Frontal cortex (tissue), 3 donors: ENCODE measurements at regions not wholly inside any gene's neighbourhood (a gene's known extent, or its start where the extent isn't known, plus 50 kb on each side); places are given as distances from the start of the nearest gene placed in this dataset.

Experiments
- DNase-seq, 2 donors: peaks; one replicate each; pipeline ENCODE4 v3.0.0; 2012; ENCODE audit warnings: low spot score in 2 of 2
- FAIRE-seq: peaks from 2 replicates; lab custom pipeline; 2012; peaks lifted over from hg19 to GRCh38; lab: Jason Lieb, UNC
- donor health status: control.
- donor health status: control.
- donor health status: control.

DNA sequence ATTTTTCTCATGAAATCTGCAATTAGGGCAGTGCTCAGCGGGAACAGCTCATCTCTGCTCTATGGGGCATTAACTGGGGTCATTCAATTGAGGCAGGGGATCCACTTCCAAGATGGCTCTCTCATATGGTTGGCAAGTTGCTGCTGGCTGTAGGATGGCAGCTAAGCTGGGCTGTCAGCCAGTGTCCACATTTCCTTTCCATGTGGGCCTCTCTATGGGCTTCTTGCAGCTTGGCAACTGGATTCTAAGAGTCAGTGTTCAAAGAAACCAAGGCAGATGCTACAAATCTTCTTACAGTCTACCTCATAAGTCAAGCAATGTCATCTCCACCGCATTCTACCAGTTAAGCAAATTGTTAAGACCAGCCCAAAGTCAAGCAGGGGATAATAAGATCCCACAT is 50.3 kb upstream of the TMCC3 start:
- FAIRE-seq (no peak), DNase-seq (no peak)
